ENCODE measurements at regions not wholly inside any gene's neighbourhood (a gene's known extent, or its start where the extent isn't known, plus 50 kb on each side); places are given as distances from the start of the nearest gene placed in this dataset.

DNA sequence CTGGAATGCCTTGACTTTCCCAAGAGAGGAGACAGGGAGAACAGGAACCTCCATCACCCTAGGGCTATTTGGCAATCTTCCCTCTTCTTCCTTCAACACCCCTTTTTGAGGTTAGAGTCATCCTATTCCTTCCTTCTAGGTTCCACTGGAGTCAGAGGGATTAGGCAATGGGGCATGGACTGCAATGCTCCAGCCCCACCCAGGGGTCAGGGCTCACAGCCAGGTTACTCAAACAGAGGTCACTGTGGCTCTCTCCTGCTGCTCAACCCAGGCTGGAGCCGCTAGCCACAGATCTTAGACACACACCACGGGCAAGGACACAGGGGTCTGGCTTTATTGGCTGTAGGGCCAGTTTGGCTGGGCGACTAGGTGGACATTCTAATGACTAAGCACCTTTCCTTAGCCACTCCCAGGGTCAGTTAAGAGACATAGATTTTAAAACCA lies 145.5 kb upstream of the NRIP1 start:
- TF ChIP-seq, protein P1, sequence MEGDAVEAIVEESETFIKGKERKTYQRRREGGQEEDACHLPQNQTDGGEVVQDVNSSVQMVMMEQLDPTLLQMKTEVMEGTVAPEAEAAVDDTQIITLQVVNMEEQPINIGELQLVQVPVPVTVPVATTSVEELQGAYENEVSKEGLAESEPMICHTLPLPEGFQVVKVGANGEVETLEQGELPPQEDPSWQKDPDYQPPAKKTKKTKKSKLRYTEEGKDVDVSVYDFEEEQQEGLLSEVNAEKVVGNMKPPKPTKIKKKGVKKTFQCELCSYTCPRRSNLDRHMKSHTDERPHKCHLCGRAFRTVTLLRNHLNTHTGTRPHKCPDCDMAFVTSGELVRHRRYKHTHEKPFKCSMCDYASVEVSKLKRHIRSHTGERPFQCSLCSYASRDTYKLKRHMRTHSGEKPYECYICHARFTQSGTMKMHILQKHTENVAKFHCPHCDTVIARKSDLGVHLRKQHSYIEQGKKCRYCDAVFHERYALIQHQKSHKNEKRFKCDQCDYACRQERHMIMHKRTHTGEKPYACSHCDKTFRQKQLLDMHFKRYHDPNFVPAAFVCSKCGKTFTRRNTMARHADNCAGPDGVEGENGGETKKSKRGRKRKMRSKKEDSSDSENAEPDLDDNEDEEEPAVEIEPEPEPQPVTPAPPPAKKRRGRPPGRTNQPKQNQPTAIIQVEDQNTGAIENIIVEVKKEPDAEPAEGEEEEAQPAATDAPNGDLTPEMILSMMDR (IDR thresholded peaks at IDR 0.05), result no peak
- no peak for TF ChIP-seq ZFX (IDR thresholded peaks at IDR 0.05; ENCODE audit: borderline replicate concordance)
